ENCODE measurements at regions not wholly inside any gene's neighbourhood (a gene's known extent, or its start where the extent isn't known, plus 50 kb on each side); places are given as distances from the start of the nearest gene placed in this dataset.

GRCh38 chr21:30986965-30987364, 51.3 kb downstream of the KRTAP19-8 start:
- no peak for DNase-seq

- no peak for DNase-seq
These were observed 53.4 kb downstream of the KRTAP19-8 start for GRCh38 chr21:30984889-30985288.

GRCh38 chr21:30981403-30981802, 56.9 kb downstream of the KRTAP19-8 start:
- no peak for DNase-seq

GRCh38 chr21:30979054-30979453, 59.2 kb downstream of the KRTAP19-8 start:
- DNase-seq = peak; percentile 20

- DNase-seq = no peak
These were observed 74.0 kb downstream of the KRTAP19-8 start for GRCh38 chr21:30964283-30964682.

GRCh38 chr21:30963502-30963901, 74.8 kb downstream of the KRTAP19-8 start:
- DNase-seq = no peak

- no peak for DNase-seq
These were observed 76.3 kb downstream of the KRTAP19-8 start for GRCh38 chr21:30962013-30962412.

GRCh38 chr21:30958741-30959140, 77.4 kb upstream of the KRTAP11-1 start:
- no peak for DNase-seq

- DNase-seq = no peak
These were observed 75.6 kb upstream of the KRTAP11-1 start for GRCh38 chr21:30957010-30957409.

- no peak for DNase-seq
These were observed 72.2 kb upstream of the KRTAP11-1 start for GRCh38 chr21:30953605-30954004.

- no peak for DNase-seq
These were observed 65.8 kb upstream of the KRTAP11-1 start for GRCh38 chr21:30947141-30947540.

GRCh38 chr21:30943920-30944319, 62.5 kb upstream of the KRTAP11-1 start:
- DNase-seq = no peak

GRCh38 chr21:30943243-30943642, 61.9 kb upstream of the KRTAP11-1 start:
- no peak for DNase-seq

GRCh38 chr21:30942192-30942591, 60.8 kb upstream of the KRTAP11-1 start:
- no peak for DNase-seq

- DNase-seq = no peak
These were observed 54.8 kb upstream of the KRTAP11-1 start for GRCh38 chr21:30936207-30936606.

- DNase-seq = no peak
These were observed 54.4 kb upstream of the KRTAP11-1 start for GRCh38 chr21:30935889-30936168.

GRCh38 chr21:30935121-30935888, 53.9 kb upstream of the KRTAP11-1 start:
- DNase-seq = no peak

GRCh38 chr21:30932686-30933085, 51.3 kb upstream of the KRTAP11-1 start:
- DNase-seq = no peak

Measured in CD4-positive, alpha-beta T cell treated with Interleukin-10 for 1 hour (primary cell).